WTC11 (cell line): ENCODE measurements at regions not wholly inside any gene's neighbourhood (a gene's known extent, or its start where the extent isn't known, plus 50 kb on each side); places are given as distances from the start of the nearest gene placed in this dataset.

ENCODE experiments used
- ATAC-seq: fragments of 200-7000 bp; cut with Tn5 transposase; 2 replicates; pipeline ENCODE4 v1.10.0; 2021; ENCODE audit warnings: mild to moderate bottlenecking, moderate library complexity
- CTCF ChIA-PET: fragments of 300-600 bp; sonication (Branson Sonifier 250); formaldehyde crosslinking; loops from one replicate; lab custom pipeline; 2021; ENCODE audit warnings: antibody characterized with exemption; lab: Charles Lee
- POLR2A ChIA-PET: fragments of 350-600 bp; sonication (Branson Sonifier 250); formaldehyde crosslinking; loops from one replicate; lab custom pipeline; 2021; ENCODE audit warnings: antibody characterized with exemption; lab: Charles Lee
- DNase-seq: peaks from one replicate; pipeline ENCODE4 v3.0.0; 2021; ENCODE audit warnings: low spot score
- H3K27ac Mint-ChIP-seq: 2 replicates; pipeline ENCODE4 v1.8.0; 2021; ENCODE audit warnings: mixed read lengths
- H3K27me3 Mint-ChIP-seq: 2 replicates; pipeline ENCODE4 v1.8.0; 2021; ENCODE audit warnings: low read depth, mild to moderate bottlenecking, moderate library complexity, mixed read lengths
- H3K36me3 Mint-ChIP-seq: 2 replicates; pipeline ENCODE4 v1.8.0; 2021; ENCODE audit warnings: mixed read lengths
- H3K4me1 Mint-ChIP-seq: 2 replicates; pipeline ENCODE4 v1.8.0; 2022; ENCODE audit warnings: mixed read lengths
- H3K4me3 Mint-ChIP-seq: 2 replicates; pipeline ENCODE4 v1.8.0; 2021; ENCODE audit warnings: mild to moderate bottlenecking, moderate library complexity, mixed read lengths
- H3K9me3 Mint-ChIP-seq: 2 replicates; pipeline ENCODE4 v1.8.0; 2021; ENCODE audit warnings: mixed read lengths
- AFF4 ChIP-seq: sonication (generic); formaldehyde crosslinking; IDR thresholded peaks from 2 replicates; pipeline ENCODE4 v1.8.1; 2023; ENCODE audit warnings: mild to moderate bottlenecking, missing genetic modification reagents, borderline replicate concordance
- ETV6 ChIP-seq: sonication (generic); formaldehyde crosslinking; IDR thresholded peaks from 2 replicates; pipeline ENCODE4 v1.8.1; 2022; ENCODE audit warnings: mild to moderate bottlenecking, missing genetic modification reagents
- FOXJ3 ChIP-seq: sonication (generic); formaldehyde crosslinking; IDR thresholded peaks from 2 replicates; pipeline ENCODE4 v1.9.0; 2021; ENCODE audit warnings: missing genetic modification reagents, mild to moderate bottlenecking, borderline replicate concordance
- GTF2I ChIP-seq: fragments of 250-450 bp; sonication (Bioruptor Pico); conservative IDR thresholded peaks from 2 replicates; pipeline ENCODE4 v1.4.0; 2021; ENCODE audit warnings: mild to moderate bottlenecking
- HMGA2 ChIP-seq: fragments of 250-450 bp; sonication (Bioruptor Pico); IDR thresholded peaks from 2 replicates; pipeline ENCODE4 v1.4.0; 2021; ENCODE audit warnings: mild to moderate bottlenecking, moderate library complexity
- JUN ChIP-seq: sonication (generic); formaldehyde crosslinking; IDR thresholded peaks from 2 replicates; pipeline ENCODE4 v1.8.0; 2023; ENCODE audit warnings: mild to moderate bottlenecking, missing genetic modification reagents
- MYBL2 ChIP-seq: sonication (generic); formaldehyde crosslinking; IDR thresholded peaks from 2 replicates; pipeline ENCODE4 v1.8.1; 2023; ENCODE audit warnings: mild to moderate bottlenecking, moderate library complexity, missing genetic modification reagents
- NR2C2 ChIP-seq: sonication (generic); formaldehyde crosslinking; IDR thresholded peaks from 2 replicates; pipeline ENCODE4 v1.8.0; 2022; ENCODE audit warnings: mild to moderate bottlenecking, missing genetic modification reagents
- OVOL2 ChIP-seq: fragments of 250-450 bp; sonication (Bioruptor Pico); IDR thresholded peaks from 2 replicates; pipeline ENCODE4 v1.9.0; 2021; ENCODE audit warnings: mild to moderate bottlenecking, borderline replicate concordance
- PREB ChIP-seq: sonication (generic); formaldehyde crosslinking; IDR thresholded peaks from 2 replicates; pipeline ENCODE4 v1.8.1; 2022; ENCODE audit warnings: mild to moderate bottlenecking, missing genetic modification reagents, moderate library complexity, borderline replicate concordance
- PRRX2 ChIP-seq: fragments of 250-450 bp; sonication (Bioruptor Pico); IDR thresholded peaks from 2 replicates; pipeline ENCODE4 v1.8.0; 2021; ENCODE audit warnings: mild to moderate bottlenecking
- SOX15 ChIP-seq: fragments of 250-450 bp; sonication (Bioruptor Pico); IDR thresholded peaks from 2 replicates; pipeline ENCODE4 v1.9.0; 2021; ENCODE audit warnings: mild to moderate bottlenecking
- TCF7 ChIP-seq: sonication (generic); formaldehyde crosslinking; IDR thresholded peaks from 2 replicates; pipeline ENCODE4 v1.8.0; 2022; ENCODE audit warnings: mild to moderate bottlenecking, low read depth, missing genetic modification reagents, moderate library complexity
- ZNF425 ChIP-seq: fragments of 250-450 bp; sonication (Bioruptor Pico); conservative IDR thresholded peaks from 2 replicates; pipeline ENCODE4 v1.9.0; 2021; ENCODE audit warnings: mild to moderate bottlenecking
- TF ChIP-seq, protein P1 (sequence below): sonication (generic); formaldehyde crosslinking; IDR thresholded peaks from 2 replicates; pipeline ENCODE4 v1.8.1; 2023; ENCODE audit warnings: mild to moderate bottlenecking, missing genetic modification reagents
- TF ChIP-seq, protein P2 (sequence below): sonication (generic); formaldehyde crosslinking; IDR thresholded peaks from 2 replicates; pipeline ENCODE4 v1.8.0; 2023; ENCODE audit warnings: missing genetic modification reagents
- TF ChIP-seq, protein P3 (sequence below): sonication (generic); formaldehyde crosslinking; IDR thresholded peaks from 2 replicates; pipeline ENCODE4 v1.8.0; 2022; ENCODE audit warnings: mild to moderate bottlenecking, missing genetic modification reagents
- TF ChIP-seq, protein P4 (sequence below): sonication (generic); formaldehyde crosslinking; IDR thresholded peaks from 2 replicates; pipeline ENCODE4 v1.8.0; 2022; ENCODE audit warnings: mild to moderate bottlenecking, missing genetic modification reagents
- TF ChIP-seq, protein P5 (sequence below): fragments of 250-450 bp; sonication (Bioruptor Pico); IDR thresholded peaks from 2 replicates; pipeline ENCODE4 v1.9.0; 2021; ENCODE audit warnings: mild to moderate bottlenecking

- TF ChIP-seq, protein P1, sequence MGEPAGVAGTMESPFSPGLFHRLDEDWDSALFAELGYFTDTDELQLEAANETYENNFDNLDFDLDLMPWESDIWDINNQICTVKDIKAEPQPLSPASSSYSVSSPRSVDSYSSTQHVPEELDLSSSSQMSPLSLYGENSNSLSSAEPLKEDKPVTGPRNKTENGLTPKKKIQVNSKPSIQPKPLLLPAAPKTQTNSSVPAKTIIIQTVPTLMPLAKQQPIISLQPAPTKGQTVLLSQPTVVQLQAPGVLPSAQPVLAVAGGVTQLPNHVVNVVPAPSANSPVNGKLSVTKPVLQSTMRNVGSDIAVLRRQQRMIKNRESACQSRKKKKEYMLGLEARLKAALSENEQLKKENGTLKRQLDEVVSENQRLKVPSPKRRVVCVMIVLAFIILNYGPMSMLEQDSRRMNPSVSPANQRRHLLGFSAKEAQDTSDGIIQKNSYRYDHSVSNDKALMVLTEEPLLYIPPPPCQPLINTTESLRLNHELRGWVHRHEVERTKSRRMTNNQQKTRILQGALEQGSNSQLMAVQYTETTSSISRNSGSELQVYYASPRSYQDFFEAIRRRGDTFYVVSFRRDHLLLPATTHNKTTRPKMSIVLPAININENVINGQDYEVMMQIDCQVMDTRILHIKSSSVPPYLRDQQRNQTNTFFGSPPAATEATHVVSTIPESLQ (CRISPR knock-in tag), result no peak
- TF ChIP-seq, protein P2, sequence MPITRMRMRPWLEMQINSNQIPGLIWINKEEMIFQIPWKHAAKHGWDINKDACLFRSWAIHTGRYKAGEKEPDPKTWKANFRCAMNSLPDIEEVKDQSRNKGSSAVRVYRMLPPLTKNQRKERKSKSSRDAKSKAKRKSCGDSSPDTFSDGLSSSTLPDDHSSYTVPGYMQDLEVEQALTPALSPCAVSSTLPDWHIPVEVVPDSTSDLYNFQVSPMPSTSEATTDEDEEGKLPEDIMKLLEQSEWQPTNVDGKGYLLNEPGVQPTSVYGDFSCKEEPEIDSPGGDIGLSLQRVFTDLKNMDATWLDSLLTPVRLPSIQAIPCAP, result no peak
- TF ChIP-seq, protein P3, sequence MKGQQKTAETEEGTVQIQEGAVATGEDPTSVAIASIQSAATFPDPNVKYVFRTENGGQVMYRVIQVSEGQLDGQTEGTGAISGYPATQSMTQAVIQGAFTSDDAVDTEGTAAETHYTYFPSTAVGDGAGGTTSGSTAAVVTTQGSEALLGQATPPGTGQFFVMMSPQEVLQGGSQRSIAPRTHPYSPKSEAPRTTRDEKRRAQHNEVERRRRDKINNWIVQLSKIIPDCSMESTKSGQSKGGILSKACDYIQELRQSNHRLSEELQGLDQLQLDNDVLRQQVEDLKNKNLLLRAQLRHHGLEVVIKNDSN (CRISPR knock-in tag), result no peak
Observed at GRCh38 chr1:95554408-95554807, 320.4 kb downstream of the RWDD3 start (continued).

DNA sequence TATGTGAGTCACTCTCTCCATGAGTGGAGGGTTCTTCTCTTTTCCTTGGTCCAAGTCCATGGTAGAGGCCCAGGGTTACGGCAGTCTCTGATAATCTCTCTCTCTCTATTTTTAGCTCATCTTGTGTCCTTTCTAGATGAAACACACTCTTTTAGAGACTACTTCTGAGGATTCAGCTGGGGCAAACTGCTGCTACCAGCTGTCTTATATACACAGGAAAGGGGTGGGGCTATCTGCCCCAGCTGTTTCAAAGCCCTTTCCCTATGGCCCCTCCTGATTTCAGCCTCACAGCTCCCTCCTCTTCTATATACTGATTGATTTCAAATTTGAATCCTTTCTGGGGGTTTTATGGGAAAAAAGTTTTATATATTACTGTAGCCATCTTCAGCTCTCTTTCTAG is 324.8 kb downstream of the RWDD3 start:
- POLR2A ChIA-PET, result no interaction called here
- CTCF ChIA-PET, result no interaction called here
- Mint-ChIP-seq H3K9me3 (peaks cover 70% of the 10 kb centered on the region), H3K27ac (no peak overlapping the region), H3K4me3 (no peak overlapping the region), H3K27me3 (peaks cover 4% of the 10 kb centered on the region; the same call in 1 of the 2 replicates), H3K36me3 (peaks cover 46% of the 10 kb centered on the region), H3K4me1 (0 out of 2 replicates have a peak, but pooled peaks cover 2% of the 10 kb centered on the region)
- no peak for TF ChIP-seq NR2C2
- no peak for TF ChIP-seq MYBL2 (CRISPR knock-in tag)
- TF ChIP-seq JUN, result no peak
- no peak for TF ChIP-seq SOX15
- DNase-seq (no peak), ATAC-seq (no peak)

- CTCF ChIA-PET, result no interaction called here
- DNase-seq (no peak), ATAC-seq (no peak)
- POLR2A ChIA-PET, result no interaction called here
- peaks cover 32% of the 10 kb centered on the region for H3K36me3 Mint-ChIP-seq
- H3K27ac Mint-ChIP-seq, result no peak overlapping the region
- H3K9me3 Mint-ChIP-seq, result peaks cover 57% of the 10 kb centered on the region
- H3K4me1 Mint-ChIP-seq, result 0 out of 2 replicates have a peak, but pooled peaks cover 2% of the 10 kb centered on the region
- no peak overlapping the region for H3K4me3 Mint-ChIP-seq
- TF ChIP-seq, protein P4, sequence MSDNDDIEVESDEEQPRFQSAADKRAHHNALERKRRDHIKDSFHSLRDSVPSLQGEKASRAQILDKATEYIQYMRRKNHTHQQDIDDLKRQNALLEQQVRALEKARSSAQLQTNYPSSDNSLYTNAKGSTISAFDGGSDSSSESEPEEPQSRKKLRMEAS (CRISPR knock-in tag), result no peak
- TF ChIP-seq, protein P3 (CRISPR knock-in tag), result no peak
- TF ChIP-seq FOXJ3 (CRISPR knock-in tag) (no peak), AFF4 (no peak)
- TF ChIP-seq, protein P5, sequence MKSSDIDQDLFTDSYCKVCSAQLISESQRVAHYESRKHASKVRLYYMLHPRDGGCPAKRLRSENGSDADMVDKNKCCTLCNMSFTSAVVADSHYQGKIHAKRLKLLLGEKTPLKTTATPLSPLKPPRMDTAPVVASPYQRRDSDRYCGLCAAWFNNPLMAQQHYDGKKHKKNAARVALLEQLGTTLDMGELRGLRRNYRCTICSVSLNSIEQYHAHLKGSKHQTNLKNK (CRISPR knock-in tag), result no peak
- peaks cover 4% of the 10 kb centered on the region; the same call in 1 of the 2 replicates for H3K27me3 Mint-ChIP-seq
Observed at GRCh38 chr1:95561346-95561745, 327.3 kb downstream of the RWDD3 start.

GRCh38 chr1:95562230-95562629 is 328.2 kb downstream of the RWDD3 start:
- Mint-ChIP-seq H3K4me3 (no peak overlapping the region), H3K4me1 (peaks cover 6% of the 10 kb centered on the region), H3K9me3 (peaks cover 48% of the 10 kb centered on the region), H3K27ac (no peak overlapping the region), H3K27me3 (peaks cover 4% of the 10 kb centered on the region; the same call in 1 of the 2 replicates), H3K36me3 (peaks cover 24% of the 10 kb centered on the region)
- CTCF ChIA-PET, result no interaction called here
- DNase-seq (no peak), ATAC-seq (no peak)
- POLR2A ChIA-PET, result no interaction called here
- TF ChIP-seq PRRX2 (CRISPR knock-in tag), result no peak
- TF ChIP-seq TCF7 (CRISPR knock-in tag), result no peak
- TF ChIP-seq ZNF425 (CRISPR knock-in tag), result no peak
- TF ChIP-seq OVOL2 (CRISPR knock-in tag), result no peak
- no peak for TF ChIP-seq NR2C2
- TF ChIP-seq PREB (CRISPR knock-in tag), result no peak
- no peak for TF ChIP-seq GTF2I (CRISPR knock-in tag)
- TF ChIP-seq HMGA2, result no peak
- no peak for TF ChIP-seq ETV6 (CRISPR knock-in tag)
